Uterus (tissue), 2 donors: ENCODE measurements at regions not wholly inside any gene's neighbourhood (a gene's known extent, or its start where the extent isn't known, plus 50 kb on each side); places are given as distances from the start of the nearest gene placed in this dataset.

Source experiments
- POLR2A ChIP-seq, 2 donors: fragments of 450-650 bp; IDR thresholded peaks; one replicate each; pipeline ENCODE4 v1.6.1; 2016; ENCODE audit warnings: antibody characterized with exemption in 2 of 2, mild to moderate bottlenecking in 1 of 2, moderate library complexity in 1 of 2
- TF ChIP-seq, protein P1 (sequence below), 4 experiments: fragments of 200-600 bp in 2 of 4; fragments of 450-650 bp in 2 of 4; sonication (generic) in 2 of 4; IDR thresholded peaks; one replicate each; pipeline ENCODE4 v1.5.1; 2016 to 2019; ENCODE audit warnings: antibody characterized with exemption in 4 of 4, mild to moderate bottlenecking in 2 of 4, moderate library complexity in 1 of 4

DNA sequence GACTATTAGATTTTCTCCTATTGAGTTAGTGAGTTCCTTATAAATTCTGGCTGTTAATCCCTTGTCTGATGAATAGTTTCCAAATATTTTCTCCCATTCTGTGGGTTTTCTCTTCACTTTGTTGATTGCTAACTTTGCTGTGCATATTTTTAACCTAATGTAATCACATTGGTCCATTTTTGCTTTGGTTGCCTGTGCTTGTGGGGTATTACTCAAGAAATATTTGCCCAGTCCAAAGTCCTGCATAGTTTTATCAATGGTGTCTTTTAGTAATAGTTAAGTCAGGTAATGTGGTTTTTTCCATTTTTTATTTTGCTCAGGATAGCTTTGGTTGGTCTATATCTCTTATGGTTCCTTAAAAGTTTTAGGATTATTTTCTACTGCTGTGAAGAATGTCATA is 490.3 kb downstream of the ARAP2 start:
- TF ChIP-seq POLR2A (IDR thresholded peaks at IDR 0.05): no peak
- TF ChIP-seq, protein P1, sequence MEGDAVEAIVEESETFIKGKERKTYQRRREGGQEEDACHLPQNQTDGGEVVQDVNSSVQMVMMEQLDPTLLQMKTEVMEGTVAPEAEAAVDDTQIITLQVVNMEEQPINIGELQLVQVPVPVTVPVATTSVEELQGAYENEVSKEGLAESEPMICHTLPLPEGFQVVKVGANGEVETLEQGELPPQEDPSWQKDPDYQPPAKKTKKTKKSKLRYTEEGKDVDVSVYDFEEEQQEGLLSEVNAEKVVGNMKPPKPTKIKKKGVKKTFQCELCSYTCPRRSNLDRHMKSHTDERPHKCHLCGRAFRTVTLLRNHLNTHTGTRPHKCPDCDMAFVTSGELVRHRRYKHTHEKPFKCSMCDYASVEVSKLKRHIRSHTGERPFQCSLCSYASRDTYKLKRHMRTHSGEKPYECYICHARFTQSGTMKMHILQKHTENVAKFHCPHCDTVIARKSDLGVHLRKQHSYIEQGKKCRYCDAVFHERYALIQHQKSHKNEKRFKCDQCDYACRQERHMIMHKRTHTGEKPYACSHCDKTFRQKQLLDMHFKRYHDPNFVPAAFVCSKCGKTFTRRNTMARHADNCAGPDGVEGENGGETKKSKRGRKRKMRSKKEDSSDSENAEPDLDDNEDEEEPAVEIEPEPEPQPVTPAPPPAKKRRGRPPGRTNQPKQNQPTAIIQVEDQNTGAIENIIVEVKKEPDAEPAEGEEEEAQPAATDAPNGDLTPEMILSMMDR (IDR thresholded peaks at IDR 0.05): no peak
